ENCODE measurements at regions not wholly inside any gene's neighbourhood (a gene's known extent, or its start where the extent isn't known, plus 50 kb on each side); places are given as distances from the start of the nearest gene placed in this dataset.
"Not testable (repeated sequence)": the region's sequence is repeated elsewhere in the genome, so short reads cannot be mapped to it uniquely, and the experiment has no call there.

GRCh38 chr12:115898670-115899069, 378.8 kb downstream of the MED13L start:
- no peak for DNase-seq (ENCODE audit: low spot score)

DNA sequence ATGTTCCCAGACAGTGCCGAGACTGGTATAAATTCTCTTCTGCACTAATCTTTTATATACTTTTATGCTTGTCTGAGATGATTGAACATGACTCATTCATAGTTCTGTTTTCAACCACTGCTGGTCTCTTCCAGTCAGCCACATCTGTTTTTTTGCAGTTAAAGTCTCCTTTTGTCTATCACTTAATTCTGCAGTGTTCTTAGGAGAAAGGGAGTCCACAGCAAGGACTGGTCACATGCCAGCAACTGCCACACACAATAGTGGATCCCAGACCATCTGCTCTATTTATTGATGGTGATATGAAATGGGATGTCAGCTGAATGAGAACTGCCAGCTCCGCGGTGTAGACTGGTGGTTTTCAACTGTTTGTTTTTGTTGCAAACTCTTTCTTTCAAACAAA, 379.8 kb downstream of the MED13L start:
- DNase-seq (ENCODE audit: low spot score), result no peak

DNA sequence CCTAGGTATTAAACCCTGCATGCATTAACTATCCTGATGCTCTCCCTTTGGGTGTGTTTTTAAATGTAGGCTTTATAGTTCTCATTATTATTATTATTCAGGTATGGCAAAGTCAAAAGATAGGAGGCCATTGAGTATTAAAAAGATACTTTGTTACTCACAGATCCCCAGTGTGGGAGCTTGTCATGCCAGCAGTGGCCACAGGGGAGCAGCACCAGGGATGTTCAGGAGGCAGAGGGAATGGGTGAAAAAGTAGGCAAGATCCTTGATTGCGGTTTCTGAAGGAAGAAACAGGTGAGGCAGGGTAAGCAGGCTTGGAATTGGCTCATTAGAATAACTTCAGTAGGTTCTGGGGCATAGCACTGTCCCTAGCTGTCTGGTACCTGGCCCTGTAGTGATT, 382.2 kb downstream of the MED13L start:
- peak; percentile 20 for DNase-seq (ENCODE audit: low spot score)

- no peak for DNase-seq (ENCODE audit: low spot score)
Measured at GRCh38 chr12:115891556-115892164, 385.8 kb downstream of the MED13L start.

DNA sequence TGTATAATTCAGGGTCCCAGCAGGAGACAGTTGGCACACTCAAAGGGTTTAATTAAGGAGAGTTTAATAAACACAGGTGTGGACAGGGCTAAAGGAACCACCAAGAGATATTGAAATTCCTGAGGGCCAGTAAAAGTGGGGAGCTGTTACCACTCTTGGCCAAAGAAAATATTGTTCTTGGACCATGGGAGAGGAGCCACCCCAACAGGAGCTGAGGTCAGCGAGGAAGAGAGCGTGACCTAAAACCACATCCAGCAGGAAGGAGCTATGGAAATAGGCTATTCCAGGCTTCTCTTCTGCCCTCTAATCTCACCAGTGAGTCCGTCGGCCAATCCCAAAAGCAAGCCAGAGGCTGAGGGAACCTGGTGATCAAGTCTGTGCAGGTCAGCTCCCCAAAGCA, 390.8 kb downstream of the MED13L start:
- DNase-seq (ENCODE audit: low spot score), result no peak

DNA sequence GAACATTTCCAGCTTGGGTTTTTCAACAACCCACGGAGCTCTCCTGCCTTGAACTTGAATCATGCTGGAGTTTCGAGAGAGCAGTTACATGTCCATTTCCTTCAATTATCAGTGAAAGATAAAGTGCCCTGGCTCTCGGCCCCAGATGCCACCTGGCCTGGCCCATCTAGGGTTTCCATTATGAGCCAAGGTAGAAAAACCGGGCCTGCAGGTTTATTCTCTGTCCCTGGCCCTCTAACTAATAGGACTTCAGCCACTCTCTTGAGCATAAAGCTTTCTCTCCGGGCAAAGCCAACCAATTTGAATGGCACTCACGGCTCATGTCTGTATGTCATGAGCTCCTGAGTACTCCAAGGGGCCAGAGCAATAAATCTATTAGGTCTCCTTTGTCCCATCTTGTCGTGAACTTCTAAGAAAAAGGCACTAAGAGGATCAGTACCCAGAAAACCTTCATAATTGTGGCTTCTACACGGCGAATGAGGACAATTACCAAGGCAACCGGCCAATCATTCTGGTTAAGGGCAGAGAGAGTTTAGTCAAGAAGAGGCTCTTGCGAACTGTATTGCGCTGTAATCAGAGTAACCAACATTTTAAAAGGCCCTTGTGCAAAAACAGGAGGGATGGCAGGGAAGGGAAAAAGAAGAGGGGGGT, 392.3 kb downstream of the MED13L start:
- no peak for DNase-seq (ENCODE audit: low spot score)

DNA sequence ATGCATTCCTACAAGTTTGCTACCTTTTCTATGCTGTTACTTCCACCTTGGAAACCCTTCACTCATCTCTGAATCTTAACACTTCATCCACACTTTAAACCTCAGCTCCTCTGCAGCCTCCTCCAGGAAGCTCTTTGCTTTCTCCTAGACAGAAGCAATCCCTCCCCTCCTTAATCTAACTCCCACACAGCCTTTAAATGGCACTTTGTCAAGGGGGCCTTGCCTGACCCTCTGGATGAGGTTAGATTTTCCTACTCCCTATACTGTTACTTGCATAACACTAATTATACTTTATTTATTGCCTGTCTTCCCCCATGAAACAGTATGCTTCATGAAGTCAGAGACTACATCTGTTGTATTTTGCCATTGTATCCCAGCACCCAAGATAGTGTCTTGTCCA, 394.6 kb downstream of the MED13L start:
- DNase-seq (ENCODE audit: low spot score), result no peak

DNA sequence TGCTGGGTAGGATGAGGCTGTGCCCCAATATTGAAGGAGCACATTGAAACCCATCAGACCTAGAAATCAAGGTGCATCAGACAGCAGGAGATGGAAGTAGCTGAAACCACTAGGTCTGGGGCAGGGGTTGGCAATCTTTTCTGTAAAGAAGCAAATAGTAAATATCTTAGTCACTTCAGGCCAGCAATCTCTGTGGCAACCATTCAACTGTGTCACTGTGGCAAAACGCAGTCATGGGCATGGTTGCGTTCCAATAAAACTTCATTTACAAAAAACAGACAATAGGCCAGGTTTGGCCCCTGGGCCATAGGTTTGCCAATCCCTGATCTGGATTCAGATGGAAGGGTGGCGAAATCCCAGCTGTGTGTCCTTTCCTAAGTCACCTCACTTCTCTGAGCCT, 397.3 kb downstream of the MED13L start:
- no peak for DNase-seq (ENCODE audit: low spot score)

- no peak for DNase-seq (ENCODE audit: low spot score)
Measured at GRCh38 chr12:115879354-115879753, 398.1 kb downstream of the MED13L start.

GRCh38 chr12:115873451-115874082, 403.9 kb downstream of the MED13L start:
- no peak for DNase-seq (ENCODE audit: low spot score)

DNA sequence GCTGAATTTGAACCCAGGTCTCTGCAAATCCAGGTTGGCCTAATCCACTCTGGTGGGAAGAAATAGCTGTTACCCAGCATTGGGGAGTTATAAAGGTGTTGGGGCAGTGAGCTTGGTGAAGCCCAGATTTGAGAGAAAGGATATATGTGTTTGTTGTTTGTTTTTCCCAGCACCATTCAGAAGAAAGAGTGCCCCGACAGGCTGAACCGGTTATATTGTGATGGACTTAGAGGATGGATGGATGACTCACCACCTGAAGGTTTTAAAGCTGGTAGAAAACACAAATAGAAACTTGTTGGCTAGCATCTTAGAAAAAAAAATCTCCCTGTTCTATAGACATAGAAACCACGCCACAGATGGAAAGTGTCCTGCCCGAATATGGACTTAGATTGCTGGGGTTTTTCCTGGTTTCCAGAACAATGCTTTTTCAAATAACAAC, 404.6 kb downstream of the MED13L start:
- no peak for DNase-seq (ENCODE audit: low spot score)

GRCh38 chr12:115872212-115872611, 405.3 kb downstream of the MED13L start:
- no peak for DNase-seq (ENCODE audit: low spot score)

DNA sequence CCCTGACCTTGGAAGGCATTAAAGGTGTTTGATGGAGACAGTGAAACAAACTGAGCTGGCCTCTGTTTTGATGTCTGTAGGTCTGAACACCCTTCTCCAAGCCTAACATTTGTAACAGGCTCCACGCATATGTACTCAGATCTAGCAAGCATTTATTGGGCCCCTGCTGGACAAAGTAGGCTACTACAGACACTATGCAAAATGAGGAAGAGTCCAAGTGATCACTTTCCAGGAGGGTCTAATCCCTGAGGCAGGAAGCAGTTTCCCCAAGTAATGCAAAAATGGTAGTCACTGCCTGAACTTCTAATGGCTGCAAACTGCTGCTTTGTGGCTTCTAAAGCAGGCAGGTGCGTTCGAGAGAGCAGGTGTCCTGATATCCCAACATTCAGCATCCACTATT, 405.8 kb downstream of the MED13L start:
- DNase-seq (ENCODE audit: low spot score), result peak; percentile 24

- no peak for DNase-seq (ENCODE audit: low spot score)
Measured at GRCh38 chr12:115870510-115870909, 407.0 kb downstream of the MED13L start.

- no peak for DNase-seq (ENCODE audit: low spot score)
Measured at GRCh38 chr12:115870021-115870420, 407.5 kb downstream of the MED13L start.

- no peak for DNase-seq (ENCODE audit: low spot score)
Measured at GRCh38 chr12:115869604-115870003, 407.9 kb downstream of the MED13L start.

- DNase-seq (ENCODE audit: low spot score), result no peak
Measured at GRCh38 chr12:115868624-115869023, 408.9 kb downstream of the MED13L start.

GRCh38 chr12:115867854-115868253, 409.6 kb downstream of the MED13L start:
- DNase-seq (ENCODE audit: low spot score), result no peak

DNA sequence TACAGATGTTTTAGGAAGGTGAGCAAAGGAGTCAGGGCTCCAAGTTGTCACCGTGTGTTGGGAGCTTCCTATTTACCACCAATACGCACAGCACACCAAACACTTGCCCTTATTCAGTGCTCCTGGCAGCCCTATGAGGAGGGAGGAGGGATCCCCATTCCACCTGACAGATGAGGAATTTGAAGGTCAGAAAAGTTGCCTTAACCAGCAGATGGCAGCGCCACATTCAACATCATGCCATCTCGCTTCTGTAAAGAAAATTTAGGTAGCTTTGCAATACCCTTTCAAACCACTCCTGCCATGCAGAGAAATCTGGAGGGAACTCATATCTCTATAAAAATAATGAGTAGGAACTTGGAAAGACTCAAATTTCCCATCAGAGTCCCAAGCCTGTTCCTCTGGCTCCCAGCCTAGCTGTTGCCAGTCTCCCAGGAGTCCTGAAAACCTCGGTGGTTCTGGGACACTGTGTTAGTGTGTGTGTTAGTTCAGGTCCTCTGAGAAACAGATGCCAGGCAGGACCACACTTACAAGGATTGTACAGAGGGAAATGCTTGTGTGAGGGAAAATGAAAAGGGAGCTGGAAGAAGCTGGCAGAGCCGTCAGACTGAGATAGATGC, 410.5 kb downstream of the MED13L start:
- DNase-seq (ENCODE audit: low spot score), result no peak

- not testable (repeated sequence) for DNase-seq (ENCODE audit: low spot score)
Measured at GRCh38 chr12:115866281-115866680, 411.2 kb downstream of the MED13L start.

- DNase-seq (ENCODE audit: low spot score), result no peak
Measured at GRCh38 chr12:115864396-115864795, 413.1 kb downstream of the MED13L start.

DNA sequence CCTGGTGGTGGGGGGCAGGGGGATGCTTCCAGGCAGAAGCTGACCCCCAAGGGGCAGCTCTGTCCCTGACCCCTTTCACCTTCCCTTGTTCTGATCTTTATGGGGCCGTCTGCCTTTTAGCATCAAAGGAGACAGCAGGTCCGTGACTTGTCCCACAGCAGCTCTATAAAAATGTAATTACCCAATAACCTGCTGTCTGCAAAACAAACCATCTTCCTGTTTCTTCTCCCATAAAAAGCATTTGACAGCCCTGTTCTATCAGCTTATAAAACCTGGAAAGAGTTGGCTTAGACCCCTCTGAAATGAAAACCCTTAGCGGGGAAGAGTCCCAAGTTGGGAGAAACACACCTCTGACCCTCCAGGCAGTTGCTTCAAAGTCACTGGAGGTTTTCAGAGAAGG, 416.9 kb downstream of the MED13L start:
- DNase-seq (ENCODE audit: low spot score), result no peak

DNA sequence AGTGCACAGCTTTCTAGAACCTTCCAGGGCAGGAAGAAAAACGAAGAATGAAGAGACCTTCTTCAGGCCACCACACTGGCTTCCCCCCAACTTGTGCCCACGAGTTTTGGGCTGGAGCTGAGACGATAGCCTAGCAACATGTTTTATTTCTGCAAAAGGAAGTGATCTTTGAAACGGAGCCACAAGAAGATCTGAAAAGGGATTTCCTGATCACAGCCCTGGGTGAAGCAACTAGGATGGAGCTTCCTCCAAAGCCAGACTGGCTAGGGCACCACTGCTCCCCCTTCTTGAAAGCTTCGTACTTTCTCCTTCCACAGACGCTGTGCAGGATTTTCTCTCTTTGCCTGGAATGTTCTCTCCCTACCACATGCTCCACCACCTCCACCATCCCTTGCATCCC, 418.3 kb downstream of the MED13L start:
- DNase-seq (ENCODE audit: low spot score), result no peak
